Fibroblast of pulmonary artery (primary cell): ENCODE measurements at regions not wholly inside any gene's neighbourhood (a gene's known extent, or its start where the extent isn't known, plus 50 kb on each side); places are given as distances from the start of the nearest gene placed in this dataset.

Source experiments
- DNase-seq: peaks from one replicate; pipeline ENCODE4 v3.0.0-alpha.2; 2010; ENCODE audit warnings: low read depth
- H3K4me3 ChIP-seq: replicated peaks from 2 replicates; pipeline ENCODE4 v1.5.1; 2011; ENCODE audit warnings: low read depth, mild to moderate bottlenecking, control low read depth, low read length, moderate library complexity
- TF ChIP-seq, protein P1 (sequence below): IDR thresholded peaks from 2 replicates; pipeline ENCODE4 v1.5.1; 2011; ENCODE audit warnings: mild to moderate bottlenecking, control low read depth, low read length, inconsistent platforms; ENCODE audit errors: missing control alignments

DNA sequence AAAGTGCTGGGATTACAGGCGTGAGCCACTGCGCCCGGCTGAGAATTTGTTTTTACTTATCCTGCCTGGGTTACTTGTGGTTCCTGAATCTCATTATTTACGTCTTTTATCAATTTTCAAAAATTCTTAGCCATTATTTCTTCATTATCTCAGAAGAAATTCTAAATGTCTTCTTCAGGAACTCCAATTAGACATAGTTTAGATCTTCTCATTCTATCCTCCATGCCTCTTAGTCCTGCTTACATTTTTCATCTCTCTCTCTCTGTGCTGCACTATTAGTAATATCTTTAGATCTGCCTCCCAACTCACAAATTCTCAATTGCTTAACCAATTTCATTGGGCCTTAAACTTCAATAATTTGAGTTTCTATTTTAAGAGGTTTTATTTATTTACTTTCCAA, 124.4 kb upstream of the MRPS22 start:
- H3K4me3 ChIP-seq, result no peak overlapping the region
- TF ChIP-seq, protein P1, sequence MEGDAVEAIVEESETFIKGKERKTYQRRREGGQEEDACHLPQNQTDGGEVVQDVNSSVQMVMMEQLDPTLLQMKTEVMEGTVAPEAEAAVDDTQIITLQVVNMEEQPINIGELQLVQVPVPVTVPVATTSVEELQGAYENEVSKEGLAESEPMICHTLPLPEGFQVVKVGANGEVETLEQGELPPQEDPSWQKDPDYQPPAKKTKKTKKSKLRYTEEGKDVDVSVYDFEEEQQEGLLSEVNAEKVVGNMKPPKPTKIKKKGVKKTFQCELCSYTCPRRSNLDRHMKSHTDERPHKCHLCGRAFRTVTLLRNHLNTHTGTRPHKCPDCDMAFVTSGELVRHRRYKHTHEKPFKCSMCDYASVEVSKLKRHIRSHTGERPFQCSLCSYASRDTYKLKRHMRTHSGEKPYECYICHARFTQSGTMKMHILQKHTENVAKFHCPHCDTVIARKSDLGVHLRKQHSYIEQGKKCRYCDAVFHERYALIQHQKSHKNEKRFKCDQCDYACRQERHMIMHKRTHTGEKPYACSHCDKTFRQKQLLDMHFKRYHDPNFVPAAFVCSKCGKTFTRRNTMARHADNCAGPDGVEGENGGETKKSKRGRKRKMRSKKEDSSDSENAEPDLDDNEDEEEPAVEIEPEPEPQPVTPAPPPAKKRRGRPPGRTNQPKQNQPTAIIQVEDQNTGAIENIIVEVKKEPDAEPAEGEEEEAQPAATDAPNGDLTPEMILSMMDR, result no peak
- no peak for DNase-seq

DNA sequence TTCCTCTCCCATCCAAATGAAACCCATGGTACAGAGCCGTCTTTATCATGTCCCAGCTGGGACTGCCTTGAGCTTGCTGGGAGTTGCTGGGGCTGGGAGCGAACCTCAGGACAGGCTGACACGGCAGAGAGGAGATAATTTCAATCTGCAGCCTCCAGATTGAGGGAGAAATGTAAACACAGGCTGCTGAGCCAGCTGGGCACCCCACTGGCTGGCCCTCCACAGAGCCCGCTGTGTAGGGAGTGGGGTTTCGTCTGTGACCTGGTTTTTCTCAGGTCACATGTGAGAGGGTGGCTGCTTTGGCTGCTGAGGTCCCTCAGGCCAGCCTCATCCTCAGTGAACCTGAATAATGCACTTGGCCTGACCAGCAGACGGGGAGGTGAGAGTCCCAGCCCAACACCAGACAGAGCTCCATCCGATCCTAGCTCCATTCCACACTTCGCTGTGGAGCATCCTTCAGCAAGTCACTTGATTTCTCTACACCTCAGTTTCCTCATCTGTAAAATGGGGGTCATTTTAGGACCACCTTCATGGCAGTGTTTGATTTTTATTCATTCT, 121.6 kb upstream of the MRPS22 start:
- no peak for DNase-seq
- H3K4me3 ChIP-seq, result no peak overlapping the region
- TF ChIP-seq, protein P1, result no peak

DNA sequence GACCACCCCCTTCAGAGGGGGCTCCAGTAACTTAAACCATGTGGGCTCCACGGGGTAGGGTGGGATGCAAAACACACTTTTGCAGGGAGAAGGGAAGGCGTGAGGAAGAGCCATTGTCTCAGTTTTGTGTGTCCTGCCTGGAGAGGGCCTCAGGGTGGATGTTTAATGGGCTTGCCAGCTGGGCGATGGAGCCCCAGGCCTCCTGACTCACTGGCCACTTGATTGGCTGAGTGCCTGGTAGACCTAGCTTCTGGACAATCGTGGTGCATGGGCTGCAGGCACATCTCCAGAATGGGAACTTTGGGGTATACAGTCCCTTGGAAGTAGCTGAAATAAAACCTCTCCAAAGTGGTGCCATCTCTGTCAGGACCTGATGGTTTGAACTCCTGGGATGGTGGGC, 118.3 kb upstream of the MRPS22 start:
- H3K4me3 ChIP-seq, result no peak overlapping the region
- TF ChIP-seq, protein P1, result no peak
- DNase-seq, result peak; percentile 17

DNA sequence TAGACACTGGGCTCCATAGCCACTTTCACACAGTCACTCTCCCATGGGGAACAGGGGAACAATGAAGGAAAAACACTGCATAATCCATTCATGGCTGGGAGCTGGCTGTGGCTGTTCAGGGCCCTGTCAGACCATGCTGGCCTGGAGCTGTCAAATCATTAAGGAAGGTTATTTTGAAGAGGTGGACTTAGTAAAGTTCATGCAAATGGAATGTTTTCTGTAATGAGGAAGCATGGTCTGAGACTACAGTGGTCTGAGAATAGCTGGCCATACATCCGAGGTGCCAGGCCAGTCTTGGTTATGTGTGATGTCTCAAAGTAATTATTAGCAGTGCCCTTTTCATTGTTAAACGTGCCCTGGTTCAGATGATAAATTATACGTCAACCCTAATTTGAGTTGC, 117.1 kb upstream of the MRPS22 start:
- TF ChIP-seq, protein P1, result no peak
- DNase-seq, result no peak
- no peak overlapping the region for H3K4me3 ChIP-seq

DNA sequence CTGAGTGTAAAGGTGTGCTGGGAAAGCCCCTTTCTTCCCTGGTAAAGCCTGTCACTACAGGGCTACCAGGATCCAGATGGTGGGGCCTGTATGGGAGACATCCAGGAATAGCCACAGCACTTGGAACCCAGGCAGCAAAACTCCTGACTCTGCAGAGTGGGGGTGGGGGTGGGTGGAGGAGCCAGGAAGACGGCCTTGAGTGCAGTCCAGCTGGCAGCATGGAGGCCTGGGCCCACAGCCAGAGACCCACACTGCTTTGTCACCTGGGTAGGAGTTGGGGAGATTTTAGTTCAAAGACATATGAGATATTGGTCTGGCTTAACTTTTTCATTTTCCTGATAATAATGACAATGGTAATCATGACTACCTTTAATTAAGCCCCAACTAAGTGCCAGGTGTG, 116.7 kb upstream of the MRPS22 start:
- H3K4me3 ChIP-seq, result no peak overlapping the region
- TF ChIP-seq, protein P1, result no peak
- DNase-seq, result peak; percentile 20

DNA sequence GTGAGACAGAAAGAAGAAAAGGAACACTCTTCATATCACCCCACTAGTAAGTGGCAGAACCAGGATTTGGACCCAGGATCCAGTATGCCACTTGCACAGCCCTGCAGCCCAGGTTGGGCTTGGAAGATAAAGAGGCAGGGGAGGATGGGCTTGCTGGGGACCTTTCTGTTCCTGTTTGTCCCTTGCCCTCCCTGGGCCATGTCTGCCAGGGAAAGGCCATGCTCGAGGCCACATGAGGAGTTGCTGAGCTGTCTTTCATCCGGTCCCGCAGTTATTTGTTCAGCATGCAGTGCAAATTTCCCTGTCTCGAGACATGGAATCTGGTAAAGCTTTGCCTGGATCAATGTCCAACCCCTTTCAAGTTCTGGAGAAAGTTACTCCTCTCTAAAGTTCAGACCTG, 116.0 kb upstream of the MRPS22 start:
- DNase-seq, result no peak
- H3K4me3 ChIP-seq, result no peak overlapping the region
- TF ChIP-seq, protein P1, result no peak

DNA sequence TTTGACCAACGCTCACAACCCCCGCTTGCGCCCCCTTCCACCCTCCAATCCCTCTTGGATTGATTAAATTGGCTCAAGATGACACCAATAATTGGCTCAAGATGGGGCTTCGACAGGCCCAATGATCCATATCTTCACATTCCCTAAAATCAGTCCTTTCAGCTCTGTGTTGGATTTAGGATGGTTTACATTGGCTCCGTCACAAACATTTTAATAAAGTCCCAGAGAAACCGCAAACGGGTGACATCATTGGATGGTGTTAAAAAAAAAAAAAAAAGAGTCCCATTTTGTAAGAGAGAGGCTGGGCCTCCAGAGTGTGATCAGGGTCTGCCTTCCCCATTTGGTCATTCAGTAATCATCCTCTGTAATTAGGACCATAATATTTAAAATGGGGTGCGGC, 113.4 kb upstream of the MRPS22 start:
- no peak overlapping the region for H3K4me3 ChIP-seq
- no peak for DNase-seq
- TF ChIP-seq, protein P1, result no peak
